T-helper 17 cell (primary cell): ENCODE measurements at regions not wholly inside any gene's neighbourhood (a gene's known extent, or its start where the extent isn't known, plus 50 kb on each side); places are given as distances from the start of the nearest gene placed in this dataset.

Source experiments
- ATAC-seq: fragments of 150-1000 bp; cut with Tn5 transposase; 2 replicates; pipeline ENCODE4 v1.10.0; 2021; ENCODE audit warnings: mild to moderate bottlenecking, moderate library complexity
- DNase-seq, 3 donors: peaks; one replicate each; pipeline versions ENCODE4 v3.0.0 to v3.0.0-alpha.2; 2020 to 2021
- H3K9me3 ChIP-seq: one replicate; pipeline ENCODE4 v1.7.0; 2013; ENCODE audit warnings: low read length, mild to moderate bottlenecking; ENCODE audit not compliant: control insufficient read depth, poor library complexity, severe bottlenecking
- H3K27ac Mint-ChIP-seq: one replicate; pipeline ENCODE4 v1.8.0; 2022; ENCODE audit warnings: mild to moderate bottlenecking, moderate library complexity, mixed read lengths
- H3K27me3 Mint-ChIP-seq: one replicate; pipeline ENCODE4 v1.8.0; 2022; ENCODE audit warnings: mixed read lengths
- H3K36me3 Mint-ChIP-seq: one replicate; pipeline ENCODE4 v1.8.0; 2022; ENCODE audit warnings: low read depth, mixed read lengths
- H3K4me1 Mint-ChIP-seq: one replicate; pipeline ENCODE4 v1.8.0; 2022; ENCODE audit warnings: mild to moderate bottlenecking, mixed read lengths
- H3K4me3 Mint-ChIP-seq: one replicate; pipeline ENCODE4 v1.8.0; 2022; ENCODE audit warnings: mild to moderate bottlenecking, moderate library complexity, mixed read lengths

DNA sequence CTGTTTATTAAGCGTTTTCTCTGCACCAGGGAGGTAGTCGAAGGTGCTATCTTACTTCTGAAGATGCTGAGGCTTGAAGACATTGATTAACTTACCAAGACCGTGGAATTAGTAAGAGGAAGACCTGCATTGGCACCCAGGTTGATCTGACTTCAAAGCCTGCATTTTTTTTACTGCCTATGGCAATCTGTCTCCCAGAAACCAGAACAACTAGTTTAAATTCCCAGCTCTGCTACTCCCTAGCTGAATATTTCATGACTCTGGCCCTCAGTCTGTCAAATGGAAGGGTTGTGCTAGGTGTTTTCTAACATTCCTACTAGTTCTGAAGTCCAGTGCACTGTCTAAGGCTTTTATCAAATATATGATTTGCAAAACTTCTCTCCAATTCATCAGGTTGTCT lies 52.0 kb upstream of the GRAMD1B start:
- Mint-ChIP-seq H3K27me3 (no peaks in the 10 kb centered on the region), H3K4me3 (no peak overlapping the region), H3K27ac (no peak overlapping the region), H3K36me3 (peaks cover 2% of the 10 kb centered on the region), H3K4me1 (peaks cover 14% of the 10 kb centered on the region)
- no peak for ATAC-seq
- H3K9me3 ChIP-seq, result no peaks in the 10 kb centered on the region
- no peak for DNase-seq

GRCh38 chr11:123377355-123377754 lies 52.7 kb upstream of the GRAMD1B start:
- peaks cover 2% of the 10 kb centered on the region for H3K36me3 Mint-ChIP-seq
- no peaks in the 10 kb centered on the region for H3K9me3 ChIP-seq
- ATAC-seq, result no peak
- H3K27ac Mint-ChIP-seq, result no peak overlapping the region
- peaks cover 8% of the 10 kb centered on the region for H3K4me1 Mint-ChIP-seq
- no peaks in the 10 kb centered on the region for H3K27me3 Mint-ChIP-seq
- H3K4me3 Mint-ChIP-seq, result no peak overlapping the region
- no peak for DNase-seq

DNA sequence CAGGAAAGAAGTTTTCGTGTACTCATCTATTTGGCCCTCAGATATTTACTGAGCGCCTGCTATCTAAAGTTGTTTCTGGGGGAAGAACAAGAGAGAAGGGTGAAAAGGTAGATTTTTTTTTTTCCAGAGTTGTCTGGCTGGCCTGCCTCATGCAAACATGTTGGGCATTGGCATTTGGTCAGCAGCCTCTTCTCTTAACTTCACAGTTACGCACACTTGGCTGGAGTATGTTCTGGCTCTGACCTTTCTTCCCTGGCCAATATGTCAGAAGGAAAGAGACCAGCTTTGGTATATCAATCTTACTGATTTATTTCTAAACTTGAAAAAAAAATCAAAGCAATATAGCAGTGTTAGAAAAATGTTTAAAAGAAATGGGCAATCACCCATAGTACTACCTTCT lies 54.2 kb upstream of the GRAMD1B start:
- DNase-seq (no peak), ATAC-seq (no peak)
- Mint-ChIP-seq H3K4me1 (peaks cover 2% of the 10 kb centered on the region), H3K27me3 (no peaks in the 10 kb centered on the region), H3K27ac (no peak overlapping the region), H3K4me3 (no peak overlapping the region), H3K36me3 (peaks cover 2% of the 10 kb centered on the region)
- no peaks in the 10 kb centered on the region for H3K9me3 ChIP-seq

DNA sequence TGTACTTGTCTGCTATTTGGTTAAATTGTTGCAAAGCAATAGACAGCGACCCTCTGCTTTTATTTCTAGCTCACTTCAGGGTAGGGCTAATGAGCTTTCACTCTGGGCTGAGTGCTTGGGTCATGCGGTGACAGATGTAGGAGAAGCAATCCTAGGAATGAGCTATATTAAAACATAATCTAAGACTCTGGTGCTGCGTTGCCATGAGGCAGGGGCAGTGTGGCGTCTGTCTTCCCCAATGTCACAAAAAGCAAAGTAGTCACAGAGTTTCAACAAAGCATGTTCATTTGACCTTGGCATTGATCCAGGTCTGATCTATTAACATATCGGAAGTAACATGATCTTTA lies 55.5 kb upstream of the GRAMD1B start:
- H3K9me3 ChIP-seq, result no peaks in the 10 kb centered on the region
- ATAC-seq (no peak), DNase-seq (no peak)
- no peak overlapping the region for H3K27ac Mint-ChIP-seq
- H3K27me3 Mint-ChIP-seq, result no peaks in the 10 kb centered on the region
- peaks cover 2% of the 10 kb centered on the region for H3K4me1 Mint-ChIP-seq
- H3K4me3 Mint-ChIP-seq, result no peak overlapping the region
- H3K36me3 Mint-ChIP-seq, result peaks cover 2% of the 10 kb centered on the region

GRCh38 chr11:123373754-123374621 lies 56.1 kb upstream of the GRAMD1B start:
- DNase-seq, result no peak

GRCh38 chr11:123371506-123372297 lies 58.4 kb upstream of the GRAMD1B start:
- Mint-ChIP-seq H3K36me3 (peaks cover 9% of the 10 kb centered on the region), H3K4me1 (no peaks in the 10 kb centered on the region), H3K27ac (no peak overlapping the region), H3K4me3 (no peak overlapping the region), H3K27me3 (peaks cover 12% of the 10 kb centered on the region)
- H3K9me3 ChIP-seq, result no peaks in the 10 kb centered on the region
- ATAC-seq (no peak), DNase-seq (no peak)

More at GRCh38 chr11:123373754-123374621, 56.1 kb upstream of the GRAMD1B start:
- Mint-ChIP-seq H3K27me3 (no peaks in the 10 kb centered on the region), H3K36me3 (peaks cover 4% of the 10 kb centered on the region), H3K4me3 (no peak overlapping the region), H3K4me1 (peaks cover 2% of the 10 kb centered on the region), H3K27ac (no peak overlapping the region)
- ATAC-seq, result no peak
- no peaks in the 10 kb centered on the region for H3K9me3 ChIP-seq

- no peak overlapping the region for H3K4me3 Mint-ChIP-seq
- no peak for ATAC-seq
- no peak for DNase-seq
- H3K36me3 Mint-ChIP-seq, result peaks cover 15% of the 10 kb centered on the region
- H3K27ac Mint-ChIP-seq, result no peak overlapping the region
- H3K4me1 Mint-ChIP-seq, result peaks cover 7% of the 10 kb centered on the region
- peaks cover 39% of the 10 kb centered on the region for H3K27me3 Mint-ChIP-seq
- H3K9me3 ChIP-seq, result no peaks in the 10 kb centered on the region
Measured at GRCh38 chr11:123366924-123367323, 63.1 kb upstream of the GRAMD1B start.

DNA sequence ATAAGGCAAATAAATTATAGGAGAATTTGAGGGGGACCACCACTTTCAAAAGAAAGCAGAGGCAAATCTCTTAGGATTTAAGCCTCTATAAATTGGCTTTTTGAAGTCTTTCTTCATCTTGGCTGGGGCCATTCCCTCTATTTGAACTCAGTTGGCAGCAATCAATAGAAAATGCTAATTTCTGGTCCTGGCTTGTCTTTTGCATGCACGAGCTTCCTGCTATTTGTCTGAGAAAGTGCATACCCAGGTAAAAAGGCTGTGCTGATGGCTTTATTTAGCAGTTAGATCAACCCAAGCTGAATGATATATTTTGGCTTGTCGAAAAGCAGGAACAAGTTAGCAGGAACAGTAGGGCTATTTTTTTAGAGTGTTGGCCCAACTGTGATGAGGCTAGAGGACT lies 64.1 kb upstream of the GRAMD1B start:
- Mint-ChIP-seq H3K4me3 (no peak overlapping the region), H3K36me3 (peaks cover 15% of the 10 kb centered on the region), H3K27me3 (peaks cover 48% of the 10 kb centered on the region), H3K4me1 (peaks cover 7% of the 10 kb centered on the region), H3K27ac (no peak overlapping the region)
- H3K9me3 ChIP-seq, result no peaks in the 10 kb centered on the region
- ATAC-seq, result no peak
- DNase-seq, result no peak

GRCh38 chr11:123364080-123364479 lies 66.0 kb upstream of the GRAMD1B start:
- Mint-ChIP-seq H3K4me3 (no peak overlapping the region), H3K27ac (no peak overlapping the region), H3K36me3 (peaks cover 13% of the 10 kb centered on the region), H3K27me3 (peaks cover 60% of the 10 kb centered on the region), H3K4me1 (peaks cover 10% of the 10 kb centered on the region)
- no peak for DNase-seq
- H3K9me3 ChIP-seq, result no peaks in the 10 kb centered on the region
- ATAC-seq, result no peak

- peaks cover 13% of the 10 kb centered on the region for H3K36me3 Mint-ChIP-seq
- H3K9me3 ChIP-seq, result no peaks in the 10 kb centered on the region
- DNase-seq (no peak), ATAC-seq (no peak)
- H3K4me1 Mint-ChIP-seq, result peaks cover 10% of the 10 kb centered on the region
- peaks cover 63% of the 10 kb centered on the region for H3K27me3 Mint-ChIP-seq
- H3K27ac Mint-ChIP-seq, result no peak overlapping the region
- H3K4me3 Mint-ChIP-seq, result peak overlapping the region; percentile 78
Measured at GRCh38 chr11:123363556-123363955, 66.5 kb upstream of the GRAMD1B start.

- Mint-ChIP-seq H3K27ac (no peak overlapping the region), H3K36me3 (peaks cover 13% of the 10 kb centered on the region), H3K4me1 (peaks cover 13% of the 10 kb centered on the region), H3K27me3 (peaks cover 65% of the 10 kb centered on the region), H3K4me3 (peak overlapping the region; percentile 62)
- no peak for DNase-seq
- ATAC-seq, result no peak
- H3K9me3 ChIP-seq, result no peaks in the 10 kb centered on the region
Measured at GRCh38 chr11:123362941-123363340, 67.1 kb upstream of the GRAMD1B start.

GRCh38 chr11:123362186-123362585 lies 67.9 kb upstream of the GRAMD1B start:
- Mint-ChIP-seq H3K4me3 (no peak overlapping the region), H3K27ac (no peak overlapping the region), H3K36me3 (peaks cover 8% of the 10 kb centered on the region), H3K4me1 (peaks cover 20% of the 10 kb centered on the region), H3K27me3 (peaks cover 62% of the 10 kb centered on the region)
- ATAC-seq, result no peak
- no peaks in the 10 kb centered on the region for H3K9me3 ChIP-seq
- no peak for DNase-seq

DNA sequence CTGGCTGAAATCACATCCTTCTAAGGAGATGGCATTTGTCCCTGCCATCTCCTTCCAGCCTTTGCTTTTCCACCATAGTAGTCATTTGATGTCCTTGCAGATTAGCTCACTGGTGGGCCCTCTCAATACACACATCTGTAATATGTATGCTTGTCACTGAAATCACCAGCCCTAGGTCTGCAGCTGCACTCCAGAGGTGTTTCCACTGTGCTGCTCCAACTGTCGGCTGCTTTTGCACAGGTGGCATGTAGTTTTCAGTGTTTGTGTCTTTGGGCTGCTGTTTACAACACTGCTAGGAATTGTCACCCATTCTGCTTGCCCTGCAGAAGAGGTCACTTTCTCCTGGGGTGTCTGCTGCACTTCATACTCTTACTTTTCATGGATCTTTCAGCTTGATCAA lies 69.0 kb upstream of the GRAMD1B start:
- DNase-seq (no peak), ATAC-seq (no peak)
- H3K4me3 Mint-ChIP-seq, result no peak overlapping the region
- H3K9me3 ChIP-seq, result no peaks in the 10 kb centered on the region
- H3K27ac Mint-ChIP-seq, result no peak overlapping the region
- peaks cover 64% of the 10 kb centered on the region for H3K27me3 Mint-ChIP-seq
- H3K4me1 Mint-ChIP-seq, result peaks cover 24% of the 10 kb centered on the region
- peaks cover 4% of the 10 kb centered on the region for H3K36me3 Mint-ChIP-seq
